ENCODE measurements at regions not wholly inside any gene's neighbourhood (a gene's known extent, or its start where the extent isn't known, plus 50 kb on each side); places are given as distances from the start of the nearest gene placed in this dataset.
"Not testable (repeated sequence)": the region's sequence is repeated elsewhere in the genome, so short reads cannot be mapped to it uniquely, and the experiment has no call there.

DNA sequence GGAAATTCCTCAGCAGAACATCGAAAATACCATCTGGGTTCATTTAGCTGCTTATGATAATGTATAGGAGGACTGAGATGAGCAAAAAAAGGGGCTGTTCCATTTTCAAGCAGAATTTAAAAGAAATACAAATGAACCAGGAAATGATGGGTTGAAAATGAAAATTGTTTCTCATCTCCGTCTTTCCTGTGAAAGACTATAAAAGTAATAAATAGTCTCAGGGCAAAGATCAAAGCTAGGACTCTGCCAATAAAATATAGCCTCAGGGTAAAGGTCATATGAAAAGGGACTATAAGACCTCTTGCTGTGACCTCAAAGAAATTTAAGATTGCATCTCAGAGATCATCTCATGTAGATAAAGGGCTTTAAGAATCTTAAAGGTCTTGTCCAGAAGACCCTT, 478.0 kb downstream of the BTG1 start:
- H3K4me3 ChIP-seq (ENCODE audit: low read depth, low read length) = no peak overlapping the region
- H3K36me3 ChIP-seq (ENCODE audit: insufficient read depth) = no peaks in the 10 kb centered on the region
- no peaks in the 10 kb centered on the region for H3K4me1 ChIP-seq (ENCODE audit: insufficient read depth)
- DNase-seq (ENCODE audit: extremely low spot score) = no peak
- no peak overlapping the region for H3K27ac ChIP-seq (ENCODE audit: low read depth)
- WGBS = 63% methylated on average over 2 of the region's 2 CpGs

DNA sequence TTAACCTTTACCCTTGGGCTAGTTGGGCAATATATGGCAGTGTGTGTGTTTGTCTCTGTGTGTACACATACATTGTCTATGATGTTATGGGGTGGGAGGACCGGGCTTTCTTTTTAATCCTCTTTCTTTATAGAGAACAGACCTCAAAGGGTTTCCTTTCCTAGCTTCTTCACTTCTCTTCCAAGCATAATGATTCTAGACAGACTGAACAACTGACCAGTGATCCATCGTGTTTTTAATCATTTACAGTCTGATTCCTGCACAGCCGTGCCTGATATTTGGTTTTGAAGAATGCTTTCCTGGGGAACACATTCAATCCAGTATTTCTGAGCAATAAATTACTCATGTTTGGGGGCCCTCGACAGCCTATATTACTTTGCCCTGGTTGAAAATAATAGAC, 481.1 kb upstream of the DCN start:
- Histone ChIP-seq H3K4me3 (ENCODE audit: low read depth, low read length) (no peak overlapping the region), H3K27ac (ENCODE audit: low read depth) (no peak overlapping the region), H3K36me3 (ENCODE audit: insufficient read depth) (no peaks in the 10 kb centered on the region), H3K4me1 (ENCODE audit: insufficient read depth) (no peaks in the 10 kb centered on the region)
- DNase-seq (ENCODE audit: extremely low spot score) = no peak
- WGBS = 71% methylated on average over 4 of the region's 4 CpGs

GRCh38 chr12:91663310-91663709, 480.7 kb upstream of the DCN start:
- WGBS = 79% methylated on average over 4 of the region's 4 CpGs
- H3K4me1 ChIP-seq (ENCODE audit: insufficient read depth) = no peaks in the 10 kb centered on the region
- H3K4me3 ChIP-seq (ENCODE audit: low read depth, low read length) = no peak overlapping the region
- H3K27ac ChIP-seq (ENCODE audit: low read depth) = no peak overlapping the region
- no peaks in the 10 kb centered on the region for H3K36me3 ChIP-seq (ENCODE audit: insufficient read depth)
- DNase-seq (ENCODE audit: extremely low spot score) = no peak

- Histone ChIP-seq H3K4me3 (ENCODE audit: low read depth, low read length) (no peak overlapping the region), H3K4me1 (ENCODE audit: insufficient read depth) (no peaks in the 10 kb centered on the region), H3K27ac (ENCODE audit: low read depth) (no peak overlapping the region), H3K36me3 (ENCODE audit: insufficient read depth) (no peaks in the 10 kb centered on the region)
- DNase-seq (ENCODE audit: extremely low spot score) = no peak
- 69% methylated on average over 1 of the region's 1 CpG for WGBS
These were observed 479.4 kb upstream of the DCN start for GRCh38 chr12:91662021-91662420.

GRCh38 chr12:91657032-91657431, 474.4 kb upstream of the DCN start:
- DNase-seq (ENCODE audit: extremely low spot score) = no peak
- H3K4me3 ChIP-seq (ENCODE audit: low read depth, low read length) = no peak overlapping the region
- no peaks in the 10 kb centered on the region for H3K4me1 ChIP-seq (ENCODE audit: insufficient read depth)
- 65% methylated on average over 3 of the region's 3 CpGs for WGBS
- H3K36me3 ChIP-seq (ENCODE audit: insufficient read depth) = no peaks in the 10 kb centered on the region
- H3K27ac ChIP-seq (ENCODE audit: low read depth) = no peak overlapping the region

DNA sequence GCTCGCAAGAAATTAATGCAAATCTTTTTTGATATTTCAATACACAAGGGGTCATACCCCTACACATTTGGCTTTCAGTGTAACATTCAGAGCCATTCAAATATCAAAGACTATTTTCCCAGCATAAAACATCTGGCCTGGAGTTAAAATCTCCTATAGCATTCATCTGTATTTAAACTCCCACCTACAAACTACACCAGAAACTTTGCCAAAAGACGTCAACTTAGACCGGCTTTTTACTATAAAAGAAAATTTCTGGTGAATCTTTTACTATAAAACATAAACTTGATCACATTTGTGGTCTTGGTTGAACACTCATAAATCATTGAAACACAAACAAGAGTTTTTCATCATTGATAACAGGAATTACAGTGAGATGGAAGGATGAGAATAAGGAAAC, 473.3 kb upstream of the DCN start:
- Histone ChIP-seq H3K36me3 (ENCODE audit: insufficient read depth) (no peaks in the 10 kb centered on the region), H3K4me1 (ENCODE audit: insufficient read depth) (no peaks in the 10 kb centered on the region), H3K27ac (ENCODE audit: low read depth) (no peak overlapping the region), H3K4me3 (ENCODE audit: low read depth, low read length) (no peak overlapping the region)
- DNase-seq (ENCODE audit: extremely low spot score) = peak; percentile 28
- WGBS = 69% methylated on average over 3 of the region's 3 CpGs

GRCh38 chr12:91654087-91654486, 471.5 kb upstream of the DCN start:
- Histone ChIP-seq H3K27ac (ENCODE audit: low read depth) (no peak overlapping the region), H3K4me3 (ENCODE audit: low read depth, low read length) (no peak overlapping the region), H3K4me1 (ENCODE audit: insufficient read depth) (no peaks in the 10 kb centered on the region), H3K36me3 (ENCODE audit: insufficient read depth) (no peaks in the 10 kb centered on the region)
- 97% methylated on average over 3 of the region's 3 CpGs for WGBS
- DNase-seq (ENCODE audit: extremely low spot score) = no peak

- Histone ChIP-seq H3K4me1 (ENCODE audit: insufficient read depth) (no peaks in the 10 kb centered on the region), H3K36me3 (ENCODE audit: insufficient read depth) (no peaks in the 10 kb centered on the region), H3K4me3 (ENCODE audit: low read depth, low read length) (no peak overlapping the region), H3K27ac (ENCODE audit: low read depth) (no peak overlapping the region)
- DNase-seq (ENCODE audit: extremely low spot score) = no peak
These were observed 469.1 kb upstream of the DCN start for GRCh38 chr12:91651728-91652127.

GRCh38 chr12:91643763-91644162, 461.1 kb upstream of the DCN start:
- Histone ChIP-seq H3K36me3 (ENCODE audit: insufficient read depth) (no peaks in the 10 kb centered on the region), H3K27ac (ENCODE audit: low read depth) (no peak overlapping the region), H3K4me3 (ENCODE audit: low read depth, low read length) (no peak overlapping the region), H3K4me1 (ENCODE audit: insufficient read depth) (no peaks in the 10 kb centered on the region)
- WGBS = 93% methylated on average over 2 of the region's 2 CpGs
- no peak for DNase-seq (ENCODE audit: extremely low spot score)

- no peak for DNase-seq (ENCODE audit: extremely low spot score)
- Histone ChIP-seq H3K27ac (ENCODE audit: low read depth) (no peak overlapping the region), H3K4me1 (ENCODE audit: insufficient read depth) (no peaks in the 10 kb centered on the region), H3K4me3 (ENCODE audit: low read depth, low read length) (no peak overlapping the region), H3K36me3 (ENCODE audit: insufficient read depth) (no peaks in the 10 kb centered on the region)
- 82% methylated on average over 2 of the region's 2 CpGs for WGBS
These were observed 457.4 kb upstream of the DCN start for GRCh38 chr12:91640021-91640420.

- no peak for DNase-seq (ENCODE audit: extremely low spot score)
- WGBS = 92% methylated on average over 3 of the region's 3 CpGs
These were observed 456.7 kb upstream of the DCN start for GRCh38 chr12:91639327-91639726.

GRCh38 chr12:91637789-91638624, 455.4 kb upstream of the DCN start:
- Histone ChIP-seq H3K27ac (ENCODE audit: low read depth) (no peak overlapping the region), H3K4me3 (ENCODE audit: low read depth, low read length) (no peak overlapping the region), H3K4me1 (ENCODE audit: insufficient read depth) (no peaks in the 10 kb centered on the region), H3K36me3 (ENCODE audit: insufficient read depth) (no peaks in the 10 kb centered on the region)
- 85% methylated on average over 8 of the region's 8 CpGs for WGBS
- DNase-seq (ENCODE audit: extremely low spot score) = no peak

More at GRCh38 chr12:91639327-91639726, 456.7 kb upstream of the DCN start:
- H3K36me3 ChIP-seq (ENCODE audit: insufficient read depth) = no peaks in the 10 kb centered on the region
- H3K27ac ChIP-seq (ENCODE audit: low read depth) = no peak overlapping the region
- H3K4me1 ChIP-seq (ENCODE audit: insufficient read depth) = no peaks in the 10 kb centered on the region
- H3K4me3 ChIP-seq (ENCODE audit: low read depth, low read length) = no peak overlapping the region

DNA sequence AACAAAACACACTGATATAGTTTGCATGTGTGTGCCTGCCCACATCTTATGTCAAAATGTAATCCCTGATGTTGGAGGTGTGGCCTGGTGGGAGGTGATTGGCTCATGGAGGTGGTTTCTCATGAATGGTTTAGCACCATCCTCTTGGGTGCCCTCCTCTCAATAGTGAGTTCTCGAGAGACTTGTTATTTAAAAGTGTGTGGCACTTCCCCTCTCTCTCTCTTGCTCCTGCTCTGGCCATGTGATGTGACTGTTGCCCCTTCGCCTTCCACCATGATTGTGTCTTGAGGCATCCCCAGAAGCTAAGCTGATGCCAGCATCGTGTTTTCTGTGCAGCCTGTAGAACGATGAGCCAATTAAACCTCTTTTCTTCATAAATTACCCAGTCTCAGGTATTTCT, 454.1 kb upstream of the DCN start:
- Histone ChIP-seq H3K4me3 (ENCODE audit: low read depth, low read length) (no peak overlapping the region), H3K27ac (ENCODE audit: low read depth) (no peak overlapping the region), H3K4me1 (ENCODE audit: insufficient read depth) (no peaks in the 10 kb centered on the region), H3K36me3 (ENCODE audit: insufficient read depth) (no peaks in the 10 kb centered on the region)
- 87% methylated on average over 4 of the region's 4 CpGs for WGBS
- no peak for DNase-seq (ENCODE audit: extremely low spot score)

DNA sequence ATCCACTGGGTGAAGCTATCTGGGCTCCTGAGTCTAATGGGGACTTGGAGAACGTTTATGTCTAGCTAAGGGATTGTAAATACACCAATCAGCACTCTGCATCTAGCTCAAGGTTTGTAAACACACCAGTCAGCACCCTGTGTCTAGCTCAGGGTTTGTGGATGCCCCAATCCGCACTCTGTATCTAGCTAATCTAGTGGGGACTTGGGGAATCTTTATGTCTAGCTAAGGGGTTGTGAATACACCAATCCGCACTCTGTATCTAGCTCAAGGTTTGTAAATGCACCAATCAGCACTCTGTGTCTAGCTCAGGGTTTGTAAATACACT, 451.7 kb upstream of the DCN start:
- WGBS = 89% methylated on average over 3 of the region's 3 CpGs
- not testable (repeated sequence) for H3K36me3 ChIP-seq (ENCODE audit: insufficient read depth); H3K27ac ChIP-seq (ENCODE audit: low read depth); H3K4me1 ChIP-seq (ENCODE audit: insufficient read depth); DNase-seq (ENCODE audit: extremely low spot score); H3K4me3 ChIP-seq (ENCODE audit: low read depth, low read length)
